GM23338 (cell line): ENCODE measurements at regions not wholly inside any gene's neighbourhood (a gene's known extent, or its start where the extent isn't known, plus 50 kb on each side); places are given as distances from the start of the nearest gene placed in this dataset.

ENCODE experiments used
- ATAC-seq: fragments of 200-7000 bp; cut with Tn5 transposase; 3 replicates; pipeline ENCODE4 v1.9.1; 2020
- DNase-seq: peaks from one replicate; pipeline ENCODE4 v3.0.0-alpha.2; 2015; ENCODE audit warnings: low spot score
- H2AFZ ChIP-seq: fragments of 200-600 bp; sonication (generic); 2 replicates; pipeline ENCODE4 v1.8.0; 2016; ENCODE audit warnings: antibody characterized with exemption, mild to moderate bottlenecking, moderate library complexity
- H3F3A ChIP-seq: fragments of 200-600 bp; sonication (generic); replicated peaks from 2 replicates; pipeline ENCODE4 v1.8.0; 2017; ENCODE audit warnings: antibody characterized with exemption, mixed run types, low read depth
- H3K27ac ChIP-seq: fragments of 200-600 bp; sonication (generic); 2 replicates; pipeline ENCODE4 v1.6.1; 2016; ENCODE audit warnings: low read depth
- H3K27me3 ChIP-seq: fragments of 200-600 bp; sonication (generic); 2 replicates; pipeline ENCODE4 v1.8.0; 2016; ENCODE audit warnings: mild to moderate bottlenecking, mixed run types, moderate library complexity; ENCODE audit not compliant: insufficient read depth
- H3K36me3 ChIP-seq: fragments of 200-600 bp; sonication (generic); 2 replicates; pipeline ENCODE4 v1.8.0; 2016; ENCODE audit warnings: mild to moderate bottlenecking; ENCODE audit not compliant: insufficient read depth
- H3K4me1 ChIP-seq: fragments of 200-600 bp; sonication (generic); 2 replicates; pipeline ENCODE4 v1.8.0; 2016; ENCODE audit warnings: mild to moderate bottlenecking, moderate library complexity; ENCODE audit not compliant: insufficient read depth
- H3K4me2 ChIP-seq: fragments of 200-600 bp; sonication (generic); 2 replicates; pipeline ENCODE4 v1.7.1; 2017; ENCODE audit warnings: mixed run types
- H3K4me3 ChIP-seq: fragments of 200-600 bp; sonication (generic); 2 replicates; pipeline ENCODE4 v1.6.1; 2016; ENCODE audit warnings: mixed run types
- H3K79me2 ChIP-seq: fragments of 200-600 bp; sonication (generic); replicated peaks from 2 replicates; pipeline ENCODE4 v1.8.0; 2017; ENCODE audit warnings: mild to moderate bottlenecking; ENCODE audit not compliant: insufficient read depth
- H3K9me2 ChIP-seq: fragments of 200-600 bp; sonication (generic); 2 replicates; pipeline ENCODE4 v1.8.0; 2017; ENCODE audit not compliant: insufficient read depth
- H4K20me1 ChIP-seq: fragments of 200-600 bp; sonication (generic); replicated peaks from 2 replicates; pipeline ENCODE4 v1.8.0; 2017; ENCODE audit warnings: mild to moderate bottlenecking; ENCODE audit not compliant: insufficient read depth
- H3K27ac Mint-ChIP-seq: 2 replicates; pipeline ENCODE4 v1.8.0; 2020; ENCODE audit warnings: inconsistent platforms, mild to moderate bottlenecking, moderate library complexity, mixed read lengths
- H3K27me3 Mint-ChIP-seq: 3 replicates; pipeline ENCODE4 v1.8.0; 2022; ENCODE audit warnings: low read depth, mild to moderate bottlenecking, moderate library complexity, mixed read lengths, inconsistent platforms; ENCODE audit not compliant: insufficient read depth, poor library complexity
- H3K36me3 Mint-ChIP-seq: 3 replicates; pipeline ENCODE4 v1.8.0; 2021; ENCODE audit warnings: low read depth, mild to moderate bottlenecking, inconsistent platforms, moderate library complexity, mixed read lengths
- H3K4me1 Mint-ChIP-seq: 3 replicates; pipeline ENCODE4 v1.8.0; 2020; ENCODE audit warnings: mild to moderate bottlenecking, inconsistent platforms, mixed read lengths
- H3K4me3 Mint-ChIP-seq: 3 replicates; pipeline ENCODE4 v1.8.0; 2021; ENCODE audit warnings: moderate library complexity, mild to moderate bottlenecking, inconsistent platforms, mixed read lengths
- H3K9me3 Mint-ChIP-seq: 3 replicates; pipeline ENCODE4 v1.8.0; 2020; ENCODE audit warnings: moderate library complexity, mild to moderate bottlenecking, inconsistent platforms, mixed read lengths
- CTCF ChIP-seq, 2 experiments: fragments of 200-600 bp in 1 of 2; sonication (generic) in 1 of 2; conservative IDR thresholded peaks; 2 replicates each; pipeline versions ENCODE4 v1.5.1 to v1.6.1; 2016 to 2017; ENCODE audit warnings: antibody characterized with exemption in 2 of 2, low read depth in 2 of 2, mild to moderate bottlenecking in 2 of 2, moderate library complexity in 1 of 2
- EZH2 ChIP-seq: fragments of 200-600 bp; sonication (generic); IDR thresholded peaks from one replicate; pipeline ENCODE4 v1.8.0; 2017; ENCODE audit warnings: antibody characterized with exemption, mild to moderate bottlenecking, low read depth; ENCODE audit not compliant: unreplicated experiment
- EZH2phosphoT487 ChIP-seq: fragments of 200-600 bp; sonication (generic); IDR thresholded peaks from one replicate; pipeline ENCODE4 v1.8.1; 2018; ENCODE audit warnings: antibody characterized with exemption; ENCODE audit not compliant: unreplicated experiment
- JUNB ChIP-seq: IDR thresholded peaks from one replicate; pipeline ENCODE4 v1.6.1; 2016; ENCODE audit warnings: antibody characterized with exemption; ENCODE audit not compliant: unreplicated experiment
- POLR2AphosphoS5 ChIP-seq: IDR thresholded peaks from 2 replicates; pipeline ENCODE4 v1.6.1; 2016; ENCODE audit warnings: antibody characterized with exemption, low read depth
- REST ChIP-seq: IDR thresholded peaks from one replicate; pipeline ENCODE4 v1.6.1; 2018; ENCODE audit warnings: antibody characterized with exemption; ENCODE audit not compliant: unreplicated experiment
- STAT1 ChIP-seq: IDR thresholded peaks from one replicate; pipeline ENCODE4 v1.6.1; 2016; ENCODE audit warnings: antibody characterized with exemption; ENCODE audit not compliant: unreplicated experiment
- ZNF331 ChIP-seq: fragments of 250-450 bp; sonication (Bioruptor Pico); IDR thresholded peaks from 2 replicates; pipeline ENCODE4 v1.5.0; 2020; ENCODE audit warnings: low read depth, mild to moderate bottlenecking, moderate library complexity

- peaks cover 9% of the 10 kb centered on the region; the same call in 2 of the 3 replicates for H3K36me3 Mint-ChIP-seq
- H3K36me3 ChIP-seq = no peaks in the 10 kb centered on the region
Observed at GRCh38 chr3:3737531-3737930, 61.7 kb upstream of the LRRN1 start.

More at GRCh38 chr3:3737531-3737930, 61.7 kb upstream of the LRRN1 start:
- Histone ChIP-seq H3K4me1 (peaks cover 14% of the 10 kb centered on the region), H3K4me3 (no peak overlapping the region), H3K9me2 (no peaks in the 10 kb centered on the region), H3K4me2 (no peak overlapping the region), H2AFZ (no peak overlapping the region), H3K27me3 (no peaks in the 10 kb centered on the region), H3K79me2 (no peaks in the 10 kb centered on the region), H3F3A (no peaks in the 10 kb centered on the region), H3K27ac (no peak overlapping the region), H4K20me1 (no peaks in the 10 kb centered on the region)
- peaks cover 92% of the 10 kb centered on the region for H3K9me3 Mint-ChIP-seq
- H3K4me1 Mint-ChIP-seq = peaks cover 7% of the 10 kb centered on the region; the same call in 2 of the 3 replicates
- no peak for ATAC-seq
- H3K27me3 Mint-ChIP-seq = peaks cover 4% of the 10 kb centered on the region
- no peak for DNase-seq
- TF ChIP-seq STAT1 = no peak
- TF ChIP-seq POLR2AphosphoS5 = no peak
- TF ChIP-seq EZH2 = no peak
- TF ChIP-seq CTCF (conservative IDR thresholded peaks at IDR 0.05; ENCODE audit: low read depth in 2 of 2) = no peak
- no peak for TF ChIP-seq JUNB
- no peak for TF ChIP-seq REST
- TF ChIP-seq EZH2phosphoT487 = no peak
- TF ChIP-seq ZNF331 (CRISPR knock-in tag) = no peak
- H3K27ac Mint-ChIP-seq = no peak overlapping the region
- H3K4me3 Mint-ChIP-seq = no peak overlapping the region
